ENCODE measurements at regions not wholly inside any gene's neighbourhood (a gene's known extent, or its start where the extent isn't known, plus 50 kb on each side); places are given as distances from the start of the nearest gene placed in this dataset.

- H4K8ac ChIP-seq (replicated peaks; ENCODE audit: insufficient read length, low read depth, low read length): no peak overlapping the region
- no peaks in the 10 kb centered on the region for H3K23me2 ChIP-seq (ENCODE audit: insufficient read length, low read depth, low read length, poor library complexity, severe bottlenecking)
- no peak overlapping the region for H2BK15ac ChIP-seq (ENCODE audit: low read depth, low read length)
- H4K20me1 ChIP-seq (ENCODE audit: control insufficient read depth, insufficient read depth, insufficient read length): no peaks in the 10 kb centered on the region
- no peaks in the 10 kb centered on the region for H3K79me1 ChIP-seq (ENCODE audit: insufficient read depth, low read depth, low read length, poor library complexity, severe bottlenecking)
- H2BK5ac ChIP-seq (ENCODE audit: insufficient read length, low read length): no peak overlapping the region
- no peaks in the 10 kb centered on the region for H3K4me1 ChIP-seq (ENCODE audit: insufficient read depth, low read length)
- H3K18ac ChIP-seq (ENCODE audit: insufficient read length, low read depth, low read length): no peak overlapping the region
- Mint-ChIP-seq H3K27me3 (ENCODE audit: low read depth) (peaks cover 41% of the 10 kb centered on the region), H3K36me3 (ENCODE audit: insufficient read depth in 1 of 3, low read depth in 3 of 3) (no peaks in the 10 kb centered on the region), H3K9me3 (no peaks in the 10 kb centered on the region), H3K4me1 (peaks cover 0 to 3% of the 10 kb centered on the region in 2 experiments; a peak in 3 of 4 replicates), H3K27ac (no peak overlapping the region), H3K4me3 (no peak overlapping the region)
- H2BK20ac ChIP-seq (ENCODE audit: low read depth, low read length, poor library complexity, severe bottlenecking): no peak overlapping the region
- no peak overlapping the region for H2BK120ac ChIP-seq (ENCODE audit: low read depth, low read length, poor library complexity, severe bottlenecking)
- no peak overlapping the region for H3K27ac ChIP-seq (ENCODE audit: insufficient read length, low read depth, low read length)
- H3K9me3 ChIP-seq (ENCODE audit: control insufficient read depth, low read depth, low read length): no peaks in the 10 kb centered on the region
- no peak overlapping the region for H2AFZ ChIP-seq (ENCODE audit: low read length)
- H3K23ac ChIP-seq (ENCODE audit: insufficient read length, low read depth, low read length): no peak overlapping the region
- H2BK12ac ChIP-seq (ENCODE audit: insufficient read length, low read depth, low read length): no peak overlapping the region
- no CpG with 5 or more reads among the region's 2 CpGs for WGBS (ENCODE audit: extremely low coverage, insufficient read length, low lambda C conversion rate)
- TF ChIP-seq CTCF (conservative IDR thresholded peaks at IDR 0.05): no peak
- H3K9ac ChIP-seq (ENCODE audit: extremely low read depth, insufficient read length, low read length): no peak overlapping the region
- no peaks in the 10 kb centered on the region; the same call in 1 of the 2 replicates for H3K27me3 ChIP-seq (ENCODE audit: insufficient read depth, low read length)
- no peak overlapping the region for H2AK5ac ChIP-seq (ENCODE audit: insufficient read length, low read length)
- no peak overlapping the region for H3T11ph ChIP-seq (ENCODE audit: low read length)
- no peak overlapping the region for H3K4me2 ChIP-seq (ENCODE audit: insufficient read depth, insufficient read length, low read length)
- H3K4ac ChIP-seq (ENCODE audit: low read depth, low read length): no peak overlapping the region
- H4K91ac ChIP-seq (ENCODE audit: insufficient read length, low read depth, low read length): no peak overlapping the region
- no peak overlapping the region for H3K14ac ChIP-seq (ENCODE audit: insufficient read depth, low read length)
- H4K5ac ChIP-seq (ENCODE audit: insufficient read length, low read depth, low read length): no peak overlapping the region
- DNase-seq: no peak
- no peaks in the 10 kb centered on the region for H3K79me2 ChIP-seq (ENCODE audit: insufficient read depth, low read length)
- H3K56ac ChIP-seq (ENCODE audit: insufficient read length, low read depth, low read length): no peak overlapping the region
These were observed 267.8 kb downstream of the C1orf94 start for GRCh38 chr1:34444516-34444915.

Measured in H9 (cell line).